ENCODE measurements at regions not wholly inside any gene's neighbourhood (a gene's known extent, or its start where the extent isn't known, plus 50 kb on each side); places are given as distances from the start of the nearest gene placed in this dataset.

GRCh38 chr5:89060768-89061167 lies 177.8 kb upstream of the MEF2C start:
- no peak for TF ChIP-seq CTCF (IDR thresholded peaks at IDR 0.05)
- TF ChIP-seq REST (IDR thresholded peaks at IDR 0.05; ENCODE audit: insufficient read depth in 1 of 2, low read depth in 2 of 2, low read length in 1 of 2): no peak
